ENCODE measurements at regions not wholly inside any gene's neighbourhood (a gene's known extent, or its start where the extent isn't known, plus 50 kb on each side); places are given as distances from the start of the nearest gene placed in this dataset.

GRCh38 chr5:58318468-58318867, 141.4 kb downstream of the PLK2 start:
- H3K4me3 Mint-ChIP-seq (ENCODE audit: unreplicated experiment): no peak overlapping the region
- CTCF ChIA-PET: no interaction called here
- POLR2A ChIA-PET: no interaction called here
- DNase-seq: no peak
- no peaks in the 10 kb centered on the region for H3K27me3 Mint-ChIP-seq (ENCODE audit: insufficient read depth, unreplicated experiment)
- no peaks in the 10 kb centered on the region for H3K9me3 Mint-ChIP-seq (ENCODE audit: unreplicated experiment)
- H3K36me3 ChIP-seq (ENCODE audit: control insufficient read depth, insufficient read depth, low read length): no peaks in the 10 kb centered on the region
- TF ChIP-seq CTCF (IDR thresholded peaks at IDR 0.05; ENCODE audit: insufficient read depth in 1 of 2, low read depth in 1 of 2, low read length in 1 of 2, severe bottlenecking in 1 of 2, unreplicated experiment in 1 of 2): no peak
- no peaks in the 10 kb centered on the region for H3K36me3 Mint-ChIP-seq (ENCODE audit: insufficient read depth, unreplicated experiment)
- H3K9me3 ChIP-seq: no peaks in the 10 kb centered on the region
- no peaks in the 10 kb centered on the region for H3K27me3 ChIP-seq (replicated peaks; ENCODE audit: control insufficient read depth, insufficient read depth, low read length)
- intact Hi-C loops (cut with micrococcal nuclease; ENCODE audit: unreplicated experiment): no loop called here
- no TSS peak for BruUV-seq (replicated peaks)
- peaks cover 7% of the 10 kb centered on the region for H3K4me1 Mint-ChIP-seq (ENCODE audit: low read depth, unreplicated experiment)
- H3K4me3 ChIP-seq (ENCODE audit: low read depth, low read length): no peak overlapping the region
- H3K27ac Mint-ChIP-seq (ENCODE audit: unreplicated experiment): no peak overlapping the region
- no peaks in the 10 kb centered on the region; the same call in 1 of the 2 replicates for H3K4me1 ChIP-seq

- H3K4me1 Mint-ChIP-seq (ENCODE audit: low read depth, unreplicated experiment): peaks cover 6% of the 10 kb centered on the region
Observed at GRCh38 chr5:58317808-58318207, 142.1 kb downstream of the PLK2 start.

GRCh38 chr5:58317009-58317408, 142.9 kb downstream of the PLK2 start:
- no TSS peak for BruUV-seq (replicated peaks)
- intact Hi-C loops (cut with micrococcal nuclease; ENCODE audit: unreplicated experiment): no loop called here
- H3K9me3 Mint-ChIP-seq (ENCODE audit: unreplicated experiment): no peaks in the 10 kb centered on the region

More at GRCh38 chr5:58317808-58318207, 142.1 kb downstream of the PLK2 start:
- POLR2A ChIA-PET: no interaction called here
- Histone ChIP-seq H3K9me3 (no peaks in the 10 kb centered on the region), H3K36me3 (ENCODE audit: control insufficient read depth, insufficient read depth, low read length) (no peaks in the 10 kb centered on the region), H3K27me3 (replicated peaks; ENCODE audit: control insufficient read depth, insufficient read depth, low read length) (no peaks in the 10 kb centered on the region), H3K4me1 (no peaks in the 10 kb centered on the region; the same call in 1 of the 2 replicates), H3K4me3 (ENCODE audit: low read depth, low read length) (no peak overlapping the region)
- Mint-ChIP-seq H3K27ac (ENCODE audit: unreplicated experiment) (no peak overlapping the region), H3K4me3 (ENCODE audit: unreplicated experiment) (no peak overlapping the region), H3K27me3 (ENCODE audit: insufficient read depth, unreplicated experiment) (no peaks in the 10 kb centered on the region), H3K9me3 (ENCODE audit: unreplicated experiment) (no peaks in the 10 kb centered on the region), H3K36me3 (ENCODE audit: insufficient read depth, unreplicated experiment) (no peaks in the 10 kb centered on the region)
- CTCF ChIA-PET: no interaction called here
- TF ChIP-seq CTCF (IDR thresholded peaks at IDR 0.05; ENCODE audit: insufficient read depth in 1 of 2, low read depth in 1 of 2, low read length in 1 of 2, severe bottlenecking in 1 of 2, unreplicated experiment in 1 of 2): no peak
- no peak for DNase-seq
- no TSS peak for BruUV-seq (replicated peaks)
- intact Hi-C loops (cut with micrococcal nuclease; ENCODE audit: unreplicated experiment): no loop called here

More at GRCh38 chr5:58317009-58317408, 142.9 kb downstream of the PLK2 start:
- Histone ChIP-seq H3K36me3 (ENCODE audit: control insufficient read depth, insufficient read depth, low read length) (no peaks in the 10 kb centered on the region), H3K9me3 (no peaks in the 10 kb centered on the region), H3K4me1 (no peaks in the 10 kb centered on the region), H3K4me3 (ENCODE audit: low read depth, low read length) (no peak overlapping the region), H3K27me3 (replicated peaks; ENCODE audit: control insufficient read depth, insufficient read depth, low read length) (no peaks in the 10 kb centered on the region)
- H3K4me1 Mint-ChIP-seq (ENCODE audit: low read depth, unreplicated experiment): no peaks in the 10 kb centered on the region
- no peaks in the 10 kb centered on the region for H3K27me3 Mint-ChIP-seq (ENCODE audit: insufficient read depth, unreplicated experiment)
- no peak overlapping the region for H3K4me3 Mint-ChIP-seq (ENCODE audit: unreplicated experiment)
- DNase-seq: no peak
- TF ChIP-seq CTCF (IDR thresholded peaks at IDR 0.05; ENCODE audit: insufficient read depth in 1 of 2, low read depth in 1 of 2, low read length in 1 of 2, severe bottlenecking in 1 of 2, unreplicated experiment in 1 of 2): no peak
- H3K36me3 Mint-ChIP-seq (ENCODE audit: insufficient read depth, unreplicated experiment): no peaks in the 10 kb centered on the region
- CTCF ChIA-PET: no interaction called here
- no peak overlapping the region for H3K27ac Mint-ChIP-seq (ENCODE audit: unreplicated experiment)
- POLR2A ChIA-PET: no interaction called here
